GM19372 (cell line): ENCODE measurements at regions not wholly inside any gene's neighbourhood (a gene's known extent, or its start where the extent isn't known, plus 50 kb on each side); places are given as distances from the start of the nearest gene placed in this dataset.
A peak's percentile ranks its signal among the peaks of the same experiment; 100 is the strongest.

Source experiments
- ATAC-seq: cut with Tn5 transposase; IDR thresholded peaks from one replicate; pipeline ENCODE4 v1.9.1; 2021; ENCODE audit warnings: mild to moderate bottlenecking, low read depth, moderate library complexity; ENCODE audit not compliant: unreplicated experiment

DNA sequence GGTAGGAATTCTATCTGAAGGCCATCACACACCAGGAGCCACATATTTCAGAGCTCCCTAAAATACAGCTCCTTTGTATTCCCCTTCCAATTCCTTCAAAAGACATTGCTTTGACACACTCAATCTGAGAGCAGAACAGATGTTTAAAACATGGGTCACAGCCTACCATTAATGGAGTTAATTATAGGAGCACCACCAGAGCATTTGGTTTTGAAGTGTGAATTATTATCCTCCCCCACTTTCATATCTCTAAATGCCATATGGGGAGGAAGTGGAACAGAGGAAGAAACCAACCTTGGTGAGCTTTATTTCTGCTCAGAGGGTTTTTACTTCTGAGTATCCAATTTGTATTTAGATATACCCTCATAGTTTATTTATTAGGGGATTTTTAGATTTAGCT, 50.7 kb upstream of the TNFRSF21 start:
- peak; percentile 59 for ATAC-seq

GRCh38 chr6:47362857-47363461, 53.3 kb upstream of the TNFRSF21 start:
- no peak for ATAC-seq

GRCh38 chr6:47363736-47364135, 54.0 kb upstream of the TNFRSF21 start:
- ATAC-seq: no peak

GRCh38 chr6:47366335-47366890, 56.7 kb upstream of the TNFRSF21 start:
- no peak for ATAC-seq

DNA sequence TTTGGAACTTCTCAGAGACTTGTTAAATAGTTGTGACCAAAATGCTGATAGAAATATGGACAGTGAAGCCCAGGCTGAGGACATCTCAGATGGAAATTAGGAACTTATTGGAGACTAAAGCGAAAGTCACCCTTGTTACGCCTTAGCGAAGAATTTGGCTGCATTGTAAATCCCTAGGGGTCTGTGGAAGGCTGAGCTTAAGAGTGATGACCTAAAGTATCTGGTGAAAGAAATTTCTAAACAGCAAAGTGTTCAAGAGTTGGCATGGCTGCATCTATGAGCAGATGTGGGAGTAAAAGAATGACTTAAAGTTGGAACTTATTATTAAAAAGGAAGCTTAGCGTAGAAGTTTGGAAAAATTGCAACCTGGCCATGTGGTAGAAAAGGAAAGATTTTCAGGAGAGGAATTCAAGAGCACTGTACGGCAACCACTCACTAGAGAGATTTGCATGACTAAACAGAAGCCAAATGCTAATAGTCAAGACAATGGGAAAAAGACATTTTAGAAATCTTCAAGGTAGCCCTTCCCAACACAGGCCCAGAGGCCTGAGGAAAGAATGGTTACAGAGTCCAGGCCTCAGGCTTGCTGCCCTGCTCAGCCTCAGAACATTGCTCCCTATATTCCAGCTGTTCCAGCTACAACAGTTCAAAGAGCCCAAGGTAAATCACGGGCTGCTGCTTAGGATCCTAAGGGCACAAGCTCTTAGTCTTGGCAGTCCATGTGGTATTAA, 61.6 kb upstream of the TNFRSF21 start:
- no peak for ATAC-seq

- ATAC-seq: no peak
Measured at GRCh38 chr6:47371870-47372255, 62.2 kb upstream of the TNFRSF21 start.

DNA sequence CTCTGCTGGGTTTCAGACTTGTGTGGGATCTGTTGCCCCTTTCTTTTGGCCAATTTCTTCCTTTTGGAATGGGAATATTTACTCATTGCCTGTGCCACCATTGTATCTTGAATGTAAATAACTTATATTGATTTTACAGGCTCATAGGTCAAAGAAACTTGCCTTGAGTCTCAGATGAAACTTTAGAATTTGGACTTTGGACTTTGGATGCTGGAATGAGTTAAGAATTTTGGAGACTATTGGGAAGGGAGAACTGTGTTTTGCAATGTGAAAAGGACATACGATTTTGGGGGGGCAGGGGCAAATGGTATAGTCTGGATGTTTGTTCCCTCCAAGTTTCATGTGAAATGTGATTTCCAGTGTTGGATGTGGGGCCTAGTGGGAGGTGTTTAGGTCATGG, 62.6 kb upstream of the TNFRSF21 start:
- no peak for ATAC-seq

DNA sequence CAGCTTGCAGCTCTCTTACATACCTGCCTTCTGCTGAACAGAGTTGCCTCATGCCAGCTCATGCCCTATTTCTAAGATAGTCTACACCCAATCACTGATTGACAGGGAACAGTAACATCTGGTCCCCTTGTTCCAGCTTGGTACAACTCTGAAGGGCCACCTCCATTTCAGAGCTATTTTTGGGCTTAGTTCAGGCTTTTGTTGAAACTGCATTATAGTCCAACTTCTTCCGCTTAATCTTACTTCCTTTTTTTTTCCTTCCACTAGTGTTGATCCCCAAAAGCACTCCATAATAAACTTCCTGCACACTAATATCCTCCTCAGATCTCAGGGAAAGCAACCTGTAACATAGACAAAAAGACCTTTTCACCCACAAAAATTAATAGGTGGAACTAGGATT, 65.7 kb upstream of the TNFRSF21 start:
- ATAC-seq: no peak

GRCh38 chr6:47376930-47377329, 67.2 kb upstream of the TNFRSF21 start:
- ATAC-seq: no peak

GRCh38 chr6:47377971-47378370, 68.3 kb upstream of the TNFRSF21 start:
- ATAC-seq: no peak

- no peak for ATAC-seq
Measured at GRCh38 chr6:47379328-47379727, 69.6 kb upstream of the TNFRSF21 start.

DNA sequence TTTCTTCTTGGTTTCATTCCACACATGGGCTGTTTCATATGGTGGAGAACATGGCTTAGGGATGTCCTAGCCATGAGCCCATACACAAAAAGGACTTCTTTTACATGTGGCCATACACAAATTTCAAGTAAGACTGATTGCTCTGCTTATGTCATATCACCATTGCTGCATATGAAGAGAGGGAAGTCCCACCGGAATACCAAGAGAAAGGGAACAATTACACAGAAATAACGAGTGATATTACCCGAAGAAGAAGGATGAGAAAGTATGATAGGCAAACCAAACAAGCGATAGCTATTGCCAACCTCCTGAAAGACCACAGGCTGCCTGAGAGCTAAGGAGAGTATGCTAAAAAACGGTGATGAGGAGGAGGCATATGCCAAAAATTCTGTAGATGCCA, 70.5 kb upstream of the TNFRSF21 start:
- no peak for ATAC-seq

GRCh38 chr6:47381036-47381435, 71.3 kb upstream of the TNFRSF21 start:
- no peak for ATAC-seq

DNA sequence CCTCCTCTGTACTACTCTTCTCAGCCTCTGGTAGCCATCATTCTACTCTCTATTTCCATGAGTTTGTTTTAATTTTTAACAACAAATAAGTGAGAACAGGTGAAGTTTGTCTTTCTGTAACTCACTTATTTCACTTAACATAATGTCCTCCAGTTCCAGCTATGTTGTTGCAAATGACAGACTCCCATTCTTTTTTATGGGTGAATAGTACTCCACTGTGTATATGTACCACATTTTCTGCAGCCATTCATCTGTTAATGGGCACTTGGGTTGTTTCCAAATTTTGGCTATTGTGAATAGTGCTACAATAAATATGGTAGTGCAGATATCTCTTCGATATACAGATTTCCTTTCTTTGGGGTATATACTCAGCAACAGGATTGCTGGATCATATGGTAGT, 73.7 kb upstream of the TNFRSF21 start:
- no peak for ATAC-seq

GRCh38 chr6:47391675-47392074, 82.0 kb upstream of the TNFRSF21 start:
- no peak for ATAC-seq

- no peak for ATAC-seq
Measured at GRCh38 chr6:47392251-47392650, 82.5 kb upstream of the TNFRSF21 start.

DNA sequence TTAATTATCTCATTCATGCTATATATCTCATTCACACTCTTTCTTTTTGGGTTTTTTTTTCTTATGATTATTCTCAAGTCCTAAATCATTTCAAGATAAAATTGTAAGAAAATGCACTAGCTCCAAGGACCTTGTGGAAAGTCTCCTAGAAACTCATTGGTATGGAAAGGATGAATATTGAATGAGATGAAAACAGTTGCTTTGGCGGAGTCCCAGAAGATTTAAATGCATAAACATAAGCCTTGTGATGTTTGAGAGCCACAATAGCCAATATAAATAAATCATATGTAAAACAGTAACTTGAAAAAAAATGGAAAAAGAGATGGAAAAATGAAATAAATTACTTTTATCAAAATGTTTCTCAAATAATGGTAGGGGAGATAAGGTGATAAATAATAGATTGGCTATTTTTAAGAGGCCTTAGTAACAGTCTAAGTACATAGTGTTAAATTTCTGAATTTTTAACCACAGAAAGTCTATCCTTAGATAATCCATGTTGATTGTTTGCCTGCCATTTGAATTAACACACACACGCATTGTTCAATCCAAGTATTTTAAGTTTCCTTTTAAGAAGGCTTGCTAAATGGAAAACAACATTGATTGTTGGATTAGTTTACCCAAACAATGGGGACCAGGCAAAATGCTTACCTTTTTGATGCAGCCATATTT, 81.1 kb upstream of the CD2AP start:
- ATAC-seq: no peak

- ATAC-seq: no peak
Measured at GRCh38 chr6:47400581-47400980, 77.0 kb upstream of the CD2AP start.

DNA sequence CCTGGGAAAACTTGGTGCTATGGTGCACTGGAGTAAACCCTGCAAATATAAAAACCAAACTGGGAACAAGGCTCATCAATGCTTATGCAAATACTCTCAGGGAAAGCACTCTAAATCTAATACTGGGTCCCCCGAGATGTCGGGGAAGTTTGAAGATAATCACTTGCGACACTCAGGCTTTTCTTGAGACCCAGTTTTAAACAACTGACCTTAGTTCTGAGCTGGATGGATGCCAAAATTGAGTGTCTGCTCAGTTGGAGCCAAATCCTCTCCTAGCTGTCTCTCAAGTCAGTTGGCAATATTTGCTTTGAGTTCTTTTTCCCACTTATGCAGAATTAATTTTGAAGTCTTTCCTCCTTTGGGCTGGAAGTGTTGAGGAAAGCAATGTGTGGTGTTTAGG, 75.5 kb upstream of the CD2AP start:
- no peak for ATAC-seq

DNA sequence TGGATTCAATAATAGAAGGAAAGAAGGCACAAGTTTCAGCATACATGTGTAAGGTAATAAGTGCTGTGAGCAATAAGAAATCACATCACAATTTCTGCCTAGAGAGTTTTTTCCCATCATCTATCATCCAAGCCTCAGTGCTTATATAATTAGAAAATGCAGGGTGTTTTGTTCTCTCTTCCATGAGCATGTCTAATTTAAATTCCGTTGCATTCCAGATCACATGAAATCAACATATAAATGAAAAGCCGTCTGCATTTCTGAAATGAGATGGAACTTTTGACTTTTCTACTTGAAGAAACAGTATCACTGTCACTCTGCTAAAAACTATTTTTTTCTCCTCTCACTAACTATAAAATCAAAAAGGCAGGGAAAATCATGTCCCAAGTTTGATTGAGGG, 74.5 kb upstream of the CD2AP start:
- ATAC-seq: no peak

- ATAC-seq: no peak
Measured at GRCh38 chr6:47403801-47404200, 73.8 kb upstream of the CD2AP start.

GRCh38 chr6:47404435-47404834, 73.2 kb upstream of the CD2AP start:
- ATAC-seq: no peak
